ENCODE measurements at regions not wholly inside any gene's neighbourhood (a gene's known extent, or its start where the extent isn't known, plus 50 kb on each side); places are given as distances from the start of the nearest gene placed in this dataset.
"Not testable (repeated sequence)": the region's sequence is repeated elsewhere in the genome, so short reads cannot be mapped to it uniquely, and the experiment has no call there.

DNA sequence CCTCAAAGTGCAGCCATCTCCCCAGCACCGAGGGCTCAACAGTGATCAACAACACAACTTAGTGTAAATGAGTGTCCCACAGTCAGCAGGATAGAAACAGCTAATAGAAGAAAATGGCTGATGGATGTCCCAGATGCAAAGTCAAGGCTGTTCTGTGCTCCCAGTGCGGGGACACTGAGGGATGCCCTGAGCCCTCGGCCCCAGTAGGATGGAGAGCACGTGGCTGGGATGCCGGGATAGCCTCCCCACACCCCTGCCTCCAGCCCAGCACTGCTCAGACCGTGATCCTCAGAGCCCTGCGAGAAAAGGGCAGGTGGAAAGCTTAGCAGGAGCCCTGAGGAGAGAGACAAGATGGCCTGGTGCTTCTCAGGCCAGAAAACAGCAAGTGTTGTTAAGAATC lies 243.9 kb upstream of the TCERG1L start:
- H3K27ac ChIP-seq: no peak overlapping the region
- DNase-seq: no peak
- H3K4me1 ChIP-seq (ENCODE audit: insufficient read depth): no peaks in the 10 kb centered on the region
- intact Hi-C loops (cut with DNase I): no loop called here
- H3K36me3 ChIP-seq: no peaks in the 10 kb centered on the region
- no peaks in the 10 kb centered on the region for H3K27me3 ChIP-seq
- TF ChIP-seq CTCF (IDR thresholded peaks at IDR 0.05) (no peak), EP300 (IDR thresholded peaks at IDR 0.05) (no peak), POLR2A (IDR thresholded peaks at IDR 0.05) (no peak)
- WGBS, 3 donors: 62 to 76% (median 68%) methylated on average over 7 of the region's 7 CpGs
- no peaks in the 10 kb centered on the region for H3K9me3 ChIP-seq
- H3K4me3 ChIP-seq: no peak overlapping the region

- TF ChIP-seq EP300 (IDR thresholded peaks at IDR 0.05): no peak
- intact Hi-C loops (cut with DNase I): no loop called here
- WGBS, 3 donors: 63 to 71% (median 67%) methylated on average over 17 of the region's 17 CpGs
Observed at GRCh38 chr10:131556061-131556896, 244.8 kb upstream of the TCERG1L start.

DNA sequence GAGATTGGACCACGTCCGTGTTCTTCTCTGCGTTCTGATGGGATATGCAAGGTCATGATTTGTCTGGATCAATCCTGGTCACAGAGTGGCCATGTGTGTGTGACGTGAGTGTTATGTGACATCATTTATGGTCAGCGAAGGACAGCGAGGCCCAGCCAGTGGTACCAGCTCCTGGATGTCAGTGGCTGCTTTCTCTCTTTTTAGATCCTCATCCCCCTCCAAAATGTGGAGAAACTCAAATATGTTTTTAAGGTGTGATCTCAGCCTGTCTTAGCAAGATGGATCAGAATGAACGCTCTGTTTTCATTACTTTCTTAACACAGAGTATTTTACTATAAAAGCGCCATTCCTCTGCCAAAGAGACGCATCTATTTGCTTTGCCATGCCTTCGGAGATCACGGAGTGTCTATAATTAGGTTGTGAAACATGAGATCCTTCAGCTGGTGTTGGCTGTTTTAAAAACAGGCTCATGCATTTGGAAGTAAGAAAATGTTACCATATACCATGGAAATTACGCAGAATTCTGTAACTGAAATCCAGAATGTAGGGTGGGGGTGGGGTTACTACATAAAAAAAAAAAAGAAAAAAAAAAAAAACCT lies 245.5 kb upstream of the TCERG1L start:
- no peaks in the 10 kb centered on the region for H3K4me1 ChIP-seq (ENCODE audit: insufficient read depth)
- DNase-seq: no peak
- no peaks in the 10 kb centered on the region for H3K9me3 ChIP-seq
- intact Hi-C loops (cut with DNase I): no loop called here
- no peaks in the 10 kb centered on the region for H3K36me3 ChIP-seq
- 46 to 64% (median 58%) methylated on average over 12 of the region's 12 CpGs for WGBS, 3 donors
- TF ChIP-seq EP300 (IDR thresholded peaks at IDR 0.05): no peak
- no peak for TF ChIP-seq CTCF (IDR thresholded peaks at IDR 0.05)
- TF ChIP-seq POLR2A (IDR thresholded peaks at IDR 0.05): no peak
- H3K4me3 ChIP-seq: no peak overlapping the region
- no peaks in the 10 kb centered on the region for H3K27me3 ChIP-seq
- H3K27ac ChIP-seq: no peak overlapping the region

More at GRCh38 chr10:131556061-131556896, 244.8 kb upstream of the TCERG1L start:
- H3K9me3 ChIP-seq: no peaks in the 10 kb centered on the region
- no peaks in the 10 kb centered on the region for H3K27me3 ChIP-seq
- no peak for DNase-seq
- H3K27ac ChIP-seq: no peak overlapping the region
- H3K36me3 ChIP-seq: no peaks in the 10 kb centered on the region
- no peaks in the 10 kb centered on the region for H3K4me1 ChIP-seq (ENCODE audit: insufficient read depth)
- no peak overlapping the region for H3K4me3 ChIP-seq

DNA sequence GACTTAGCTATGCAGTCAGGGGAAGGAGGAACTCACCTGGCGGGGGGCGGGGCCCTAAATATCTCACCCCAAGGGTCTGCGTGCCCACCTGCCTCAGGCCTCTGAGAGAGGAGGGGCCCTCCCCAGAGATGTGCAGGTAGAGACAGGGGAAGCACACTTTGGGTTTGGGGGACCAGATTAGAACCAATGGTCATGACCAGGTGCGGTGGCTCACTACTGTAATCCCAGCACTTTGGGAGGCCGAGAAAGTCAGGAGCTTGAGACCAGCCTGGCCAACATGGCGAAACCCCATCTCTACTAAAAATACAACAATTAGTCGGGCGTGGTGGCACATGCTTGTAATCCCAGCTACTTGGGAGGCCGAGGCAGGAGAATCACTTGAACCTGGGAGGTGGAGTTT lies 246.4 kb upstream of the TCERG1L start:
- H3K4me1 ChIP-seq (ENCODE audit: insufficient read depth); intact Hi-C loops (cut with DNase I); H3K4me3 ChIP-seq; DNase-seq; H3K9me3 ChIP-seq; H3K27me3 ChIP-seq; H3K27ac ChIP-seq; H3K36me3 ChIP-seq: not testable (repeated sequence)
- 80 to 91% (median 83%) methylated on average over 9 of the region's 9 CpGs for WGBS, 3 donors

DNA sequence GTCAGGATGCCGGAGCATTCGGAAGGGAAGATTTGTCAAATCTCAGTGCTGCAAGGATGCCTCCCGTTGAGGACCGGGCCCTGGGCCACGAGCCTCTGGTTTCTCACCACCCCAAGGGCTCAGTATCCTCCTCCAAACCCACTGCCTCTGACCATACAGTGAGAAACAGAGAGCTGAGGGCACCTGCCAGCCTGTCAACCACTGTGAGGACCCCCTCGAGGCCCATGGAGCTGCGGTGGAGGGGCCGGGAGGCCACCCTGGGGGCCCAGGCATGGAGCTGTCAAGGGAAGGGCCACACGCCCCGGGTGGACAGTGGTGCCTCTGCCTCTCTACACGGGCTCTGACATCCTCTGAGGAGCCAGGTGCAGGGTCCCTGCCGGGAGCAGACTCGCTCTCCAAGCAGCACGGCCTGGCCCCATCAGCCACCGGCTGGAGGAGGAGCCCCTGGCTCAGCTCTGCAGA lies 248.0 kb upstream of the TCERG1L start:
- DNase-seq: no peak
- TF ChIP-seq EP300 (IDR thresholded peaks at IDR 0.05) (no peak), CTCF (IDR thresholded peaks at IDR 0.05) (no peak), POLR2A (IDR thresholded peaks at IDR 0.05) (no peak)
- 65 to 76% (median 68%) methylated on average over 12 to 15 of the region's 15 CpGs for WGBS, 3 donors
- intact Hi-C loops (cut with DNase I): no loop called here
- no peak overlapping the region for H3K27ac ChIP-seq
- no peaks in the 10 kb centered on the region for H3K27me3 ChIP-seq
- H3K36me3 ChIP-seq: no peaks in the 10 kb centered on the region
- H3K4me1 ChIP-seq (ENCODE audit: insufficient read depth): no peaks in the 10 kb centered on the region
- H3K9me3 ChIP-seq: no peaks in the 10 kb centered on the region
- no peak overlapping the region for H3K4me3 ChIP-seq
